Testis (tissue), 2 donors: ENCODE measurements at regions not wholly inside any gene's neighbourhood (a gene's known extent, or its start where the extent isn't known, plus 50 kb on each side); places are given as distances from the start of the nearest gene placed in this dataset.

Experiments used
- POLR2A ChIP-seq: fragments of 450-650 bp; IDR thresholded peaks from one replicate; pipeline ENCODE4 v1.6.1; 2017; ENCODE audit warnings: antibody characterized with exemption, mild to moderate bottlenecking, moderate library complexity
- TF ChIP-seq, protein P1 (sequence below), 3 experiments: fragments of 450-650 bp in 2 of 3; fragments of 200-600 bp in 1 of 3; sonication (generic) in 1 of 3; IDR thresholded peaks; one replicate each; pipeline ENCODE4 v1.5.1; 2016 to 2019; ENCODE audit warnings: antibody characterized with exemption in 3 of 3, mild to moderate bottlenecking in 2 of 3, moderate library complexity in 1 of 3

DNA sequence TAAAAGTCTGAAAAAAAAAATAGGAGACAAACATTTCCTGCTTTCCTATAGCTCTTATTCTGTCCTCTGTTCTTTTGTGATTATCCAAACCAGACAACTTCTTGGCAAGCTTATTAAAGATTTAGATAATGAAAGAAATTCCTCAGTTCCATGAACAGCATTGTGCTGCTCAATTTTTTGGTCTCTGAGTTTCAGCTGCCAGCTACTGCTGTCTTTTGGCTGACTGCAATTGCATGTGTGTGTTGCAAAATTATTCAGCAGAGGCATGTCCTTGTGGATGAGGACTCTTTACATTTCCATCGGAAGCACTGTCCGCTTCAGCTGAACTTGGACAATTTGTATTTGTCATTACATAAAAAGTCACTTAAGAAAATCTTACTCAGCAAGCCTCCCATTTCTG is 397.3 kb upstream of the RASGRP1 start:
- no peak for TF ChIP-seq POLR2A
- TF ChIP-seq, protein P1, sequence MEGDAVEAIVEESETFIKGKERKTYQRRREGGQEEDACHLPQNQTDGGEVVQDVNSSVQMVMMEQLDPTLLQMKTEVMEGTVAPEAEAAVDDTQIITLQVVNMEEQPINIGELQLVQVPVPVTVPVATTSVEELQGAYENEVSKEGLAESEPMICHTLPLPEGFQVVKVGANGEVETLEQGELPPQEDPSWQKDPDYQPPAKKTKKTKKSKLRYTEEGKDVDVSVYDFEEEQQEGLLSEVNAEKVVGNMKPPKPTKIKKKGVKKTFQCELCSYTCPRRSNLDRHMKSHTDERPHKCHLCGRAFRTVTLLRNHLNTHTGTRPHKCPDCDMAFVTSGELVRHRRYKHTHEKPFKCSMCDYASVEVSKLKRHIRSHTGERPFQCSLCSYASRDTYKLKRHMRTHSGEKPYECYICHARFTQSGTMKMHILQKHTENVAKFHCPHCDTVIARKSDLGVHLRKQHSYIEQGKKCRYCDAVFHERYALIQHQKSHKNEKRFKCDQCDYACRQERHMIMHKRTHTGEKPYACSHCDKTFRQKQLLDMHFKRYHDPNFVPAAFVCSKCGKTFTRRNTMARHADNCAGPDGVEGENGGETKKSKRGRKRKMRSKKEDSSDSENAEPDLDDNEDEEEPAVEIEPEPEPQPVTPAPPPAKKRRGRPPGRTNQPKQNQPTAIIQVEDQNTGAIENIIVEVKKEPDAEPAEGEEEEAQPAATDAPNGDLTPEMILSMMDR (IDR thresholded peaks at IDR 0.05), result no peak
